ENCODE measurements at regions not wholly inside any gene's neighbourhood (a gene's known extent, or its start where the extent isn't known, plus 50 kb on each side); places are given as distances from the start of the nearest gene placed in this dataset.

DNA sequence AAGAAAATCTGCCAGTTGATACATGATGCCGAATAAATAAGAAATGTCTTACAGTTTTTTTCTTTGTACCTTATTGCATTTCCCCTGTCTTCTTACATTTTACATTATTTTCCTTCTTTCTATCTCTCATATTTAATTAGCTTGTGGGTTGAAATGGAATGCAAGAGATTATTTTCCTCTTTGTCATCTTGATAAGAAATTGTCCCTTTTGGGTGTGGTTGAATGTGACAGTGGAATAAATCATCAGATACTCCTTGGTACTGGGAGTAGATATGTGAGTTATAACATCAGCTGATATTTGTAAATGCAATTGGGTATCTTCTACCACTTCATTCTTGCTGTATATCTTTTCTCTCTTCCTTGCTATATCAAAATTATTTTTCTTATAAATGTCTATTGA, 997.4 kb downstream of the RAPGEF2 start:
- TF ChIP-seq, protein P1, sequence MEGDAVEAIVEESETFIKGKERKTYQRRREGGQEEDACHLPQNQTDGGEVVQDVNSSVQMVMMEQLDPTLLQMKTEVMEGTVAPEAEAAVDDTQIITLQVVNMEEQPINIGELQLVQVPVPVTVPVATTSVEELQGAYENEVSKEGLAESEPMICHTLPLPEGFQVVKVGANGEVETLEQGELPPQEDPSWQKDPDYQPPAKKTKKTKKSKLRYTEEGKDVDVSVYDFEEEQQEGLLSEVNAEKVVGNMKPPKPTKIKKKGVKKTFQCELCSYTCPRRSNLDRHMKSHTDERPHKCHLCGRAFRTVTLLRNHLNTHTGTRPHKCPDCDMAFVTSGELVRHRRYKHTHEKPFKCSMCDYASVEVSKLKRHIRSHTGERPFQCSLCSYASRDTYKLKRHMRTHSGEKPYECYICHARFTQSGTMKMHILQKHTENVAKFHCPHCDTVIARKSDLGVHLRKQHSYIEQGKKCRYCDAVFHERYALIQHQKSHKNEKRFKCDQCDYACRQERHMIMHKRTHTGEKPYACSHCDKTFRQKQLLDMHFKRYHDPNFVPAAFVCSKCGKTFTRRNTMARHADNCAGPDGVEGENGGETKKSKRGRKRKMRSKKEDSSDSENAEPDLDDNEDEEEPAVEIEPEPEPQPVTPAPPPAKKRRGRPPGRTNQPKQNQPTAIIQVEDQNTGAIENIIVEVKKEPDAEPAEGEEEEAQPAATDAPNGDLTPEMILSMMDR (optimal IDR thresholded peaks at IDR 0.05 in 1 of 3, IDR thresholded peaks at IDR 0.05 in 1 of 3, conservative IDR thresholded peaks at IDR 0.05 in 1 of 3; ENCODE audit: extremely low read depth in 1 of 3, insufficient read depth in 2 of 3, low read length in 3 of 3) = no peak
- TF ChIP-seq EZH2 (IDR thresholded peaks at IDR 0.05; ENCODE audit: low read length) = no peak

Measured in keratinocyte (primary cell).